Epithelial cell of esophagus (primary cell): ENCODE measurements at regions not wholly inside any gene's neighbourhood (a gene's known extent, or its start where the extent isn't known, plus 50 kb on each side); places are given as distances from the start of the nearest gene placed in this dataset.

Source experiments
- DNase-seq: peaks from one replicate; pipeline ENCODE4 v3.0.0; 2010; ENCODE audit warnings: low read depth
- H3K4me3 ChIP-seq: 2 replicates; pipeline ENCODE4 v1.5.1; 2011; ENCODE audit warnings: mild to moderate bottlenecking, low read length, control low read depth
- CTCF ChIP-seq: IDR thresholded peaks from 2 replicates; pipeline ENCODE4 v1.5.1; 2011; ENCODE audit warnings: low read depth, mild to moderate bottlenecking, low read length, control low read depth, inconsistent platforms; ENCODE audit not compliant: insufficient read depth; ENCODE audit errors: missing control alignments

GRCh38 chr17:10899281-10899680 lies 61.4 kb upstream of the PIRT start:
- no peak overlapping the region for H3K4me3 ChIP-seq
- no peak for DNase-seq
- no peak for TF ChIP-seq CTCF

DNA sequence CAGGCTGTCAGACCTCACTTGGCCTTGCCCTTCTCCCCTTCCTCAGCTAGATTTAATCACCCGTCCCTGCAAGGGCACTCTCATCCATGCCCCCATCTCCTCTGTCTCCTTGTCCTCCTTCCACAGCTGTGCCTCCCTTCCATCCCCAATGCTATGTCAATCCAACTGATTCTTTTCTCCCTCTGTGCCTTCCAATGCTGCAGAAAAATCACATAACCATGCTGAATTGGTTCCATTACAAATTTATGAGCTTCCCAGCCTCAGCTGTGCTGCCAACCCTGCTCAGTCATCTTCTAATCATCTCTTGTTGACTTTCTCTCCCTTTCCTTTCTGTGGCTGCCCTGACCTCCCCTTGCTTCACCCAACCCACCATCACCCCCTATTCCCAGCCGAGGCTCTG lies 56.3 kb upstream of the PIRT start:
- no peak overlapping the region for H3K4me3 ChIP-seq
- DNase-seq, result no peak
- no peak for TF ChIP-seq CTCF

- no peak for TF ChIP-seq CTCF
Observed at GRCh38 chr17:10888858-10889257, 51.0 kb upstream of the PIRT start.

More at GRCh38 chr17:10888858-10889257, 51.0 kb upstream of the PIRT start:
- no peak for DNase-seq
- H3K4me3 ChIP-seq, result no peak overlapping the region
